Tibial artery (tissue), 4 donors: ENCODE measurements at regions not wholly inside any gene's neighbourhood (a gene's known extent, or its start where the extent isn't known, plus 50 kb on each side); places are given as distances from the start of the nearest gene placed in this dataset.

Experiments used
- DNase-seq, 2 donors: peaks; one replicate each; pipeline ENCODE4 v3.0.0-alpha.2; 2019
- H3K27ac ChIP-seq, 2 donors: fragments of 200-600 bp; sonication (generic) in 1 of 2; 1 replicate in 1 of 2; 2 replicates in 1 of 2; pipeline ENCODE4 v1.5.1; 2018 to 2019; ENCODE audit warnings: mild to moderate bottlenecking in 1 of 2
- H3K27me3 ChIP-seq, 2 donors: fragments of 200-600 bp; sonication (generic) in 1 of 2; one replicate each; pipeline versions ENCODE4 v1.5.1 to v1.6.0; 2016 to 2019
- H3K36me3 ChIP-seq, 3 donors: fragments of 200-600 bp; sonication (generic) in 2 of 3; one replicate each; pipeline ENCODE4 v1.5.1; 2016 to 2019; ENCODE audit warnings: mild to moderate bottlenecking in 2 of 3
- H3K4me1 ChIP-seq, 4 donors: fragments of 200-600 bp; sonication (generic) in 2 of 4; 1 replicate in 3 of 4; 2 replicates in 1 of 4; pipeline ENCODE4 v1.5.1; 2016 to 2019
- H3K4me3 ChIP-seq, 2 donors: fragments of 200-600 bp; sonication (generic) in 1 of 2; 1 replicate in 1 of 2; 2 replicates in 1 of 2; pipeline ENCODE4 v1.5.1; 2018 to 2019; ENCODE audit warnings: mild to moderate bottlenecking in 2 of 2
- H3K9me3 ChIP-seq, 3 donors: fragments of 200-600 bp; sonication (generic) in 1 of 3; one replicate each; pipeline ENCODE4 v1.5.1; 2016 to 2019
- intact Hi-C: fragments of 100-400 bp; cut with DNase I; formaldehyde crosslinking; loops from one replicate; pipeline ENCODE4 v1.15.0; 2023; ENCODE audit warnings: low total_unique reads
- TF ChIP-seq, protein P1 (sequence below), 2 experiments: fragments of 200-600 bp in 1 of 2; fragments of 450-650 bp in 1 of 2; IDR thresholded peaks; one replicate each; pipeline ENCODE4 v1.5.1; 2017 to 2019; ENCODE audit warnings: antibody characterized with exemption in 2 of 2, mild to moderate bottlenecking in 1 of 2, moderate library complexity in 1 of 2

DNA sequence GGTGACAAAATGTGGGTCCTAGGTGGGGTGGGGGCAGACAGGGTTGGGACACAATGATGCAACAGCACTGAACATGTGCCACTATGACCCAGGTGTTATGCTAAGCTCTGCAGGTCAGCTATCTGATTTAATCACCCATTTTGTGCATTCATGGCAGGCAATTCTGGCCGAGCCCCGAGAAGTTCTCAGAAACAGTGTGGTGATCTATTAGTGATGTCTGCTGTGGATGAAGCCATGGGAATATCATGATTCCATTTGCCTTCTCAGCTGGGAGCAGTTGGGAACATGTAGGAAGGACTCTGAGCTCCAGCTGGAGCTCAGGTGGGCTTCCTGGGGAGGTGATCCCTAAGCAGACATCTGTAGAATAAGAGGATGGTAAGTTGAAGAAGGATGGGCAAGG, 194.0 kb upstream of the POU3F1 start:
- TF ChIP-seq, protein P1, sequence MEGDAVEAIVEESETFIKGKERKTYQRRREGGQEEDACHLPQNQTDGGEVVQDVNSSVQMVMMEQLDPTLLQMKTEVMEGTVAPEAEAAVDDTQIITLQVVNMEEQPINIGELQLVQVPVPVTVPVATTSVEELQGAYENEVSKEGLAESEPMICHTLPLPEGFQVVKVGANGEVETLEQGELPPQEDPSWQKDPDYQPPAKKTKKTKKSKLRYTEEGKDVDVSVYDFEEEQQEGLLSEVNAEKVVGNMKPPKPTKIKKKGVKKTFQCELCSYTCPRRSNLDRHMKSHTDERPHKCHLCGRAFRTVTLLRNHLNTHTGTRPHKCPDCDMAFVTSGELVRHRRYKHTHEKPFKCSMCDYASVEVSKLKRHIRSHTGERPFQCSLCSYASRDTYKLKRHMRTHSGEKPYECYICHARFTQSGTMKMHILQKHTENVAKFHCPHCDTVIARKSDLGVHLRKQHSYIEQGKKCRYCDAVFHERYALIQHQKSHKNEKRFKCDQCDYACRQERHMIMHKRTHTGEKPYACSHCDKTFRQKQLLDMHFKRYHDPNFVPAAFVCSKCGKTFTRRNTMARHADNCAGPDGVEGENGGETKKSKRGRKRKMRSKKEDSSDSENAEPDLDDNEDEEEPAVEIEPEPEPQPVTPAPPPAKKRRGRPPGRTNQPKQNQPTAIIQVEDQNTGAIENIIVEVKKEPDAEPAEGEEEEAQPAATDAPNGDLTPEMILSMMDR (IDR thresholded peaks at IDR 0.05): no peak
- DNase-seq: no peak
- intact Hi-C loops: no loop called here
- no peaks in the 10 kb centered on the region for H3K36me3 ChIP-seq
- peaks cover 0 to 5% of the 10 kb centered on the region in 2 donors for H3K27me3 ChIP-seq
- H3K4me3 ChIP-seq: no peak overlapping the region
- no peaks in the 10 kb centered on the region for H3K4me1 ChIP-seq
- no peak overlapping the region for H3K27ac ChIP-seq
- no peaks in the 10 kb centered on the region for H3K9me3 ChIP-seq

DNA sequence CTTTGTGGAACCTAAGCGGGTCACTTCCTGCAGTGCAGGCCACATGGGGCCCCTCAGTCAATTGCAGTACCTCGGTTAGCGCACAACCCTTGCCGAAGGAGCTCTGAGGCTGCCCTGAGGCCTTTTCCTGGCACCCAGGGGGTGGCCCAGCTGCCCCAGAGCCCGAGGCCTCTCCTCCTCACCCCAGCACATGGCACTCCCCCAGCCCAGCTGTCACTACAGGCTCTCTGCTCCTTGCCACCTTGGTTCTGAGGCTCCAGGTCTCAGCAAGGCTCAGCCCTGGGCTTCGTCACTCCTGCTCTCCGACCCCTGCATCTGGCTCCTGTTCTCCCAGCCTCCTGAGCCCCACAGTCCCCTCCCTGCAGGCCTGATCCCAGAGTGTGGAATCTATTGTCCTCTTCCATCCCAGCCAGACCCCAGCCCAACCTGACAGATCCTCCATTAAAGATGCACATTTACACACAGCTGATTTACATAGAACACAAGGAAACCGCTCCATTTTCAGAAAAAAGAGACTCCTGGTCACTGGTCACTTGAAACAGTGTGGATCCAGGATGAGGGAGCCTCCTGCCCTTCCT, 192.8 kb upstream of the POU3F1 start:
- peaks cover 0 to 5% of the 10 kb centered on the region in 2 donors for H3K27me3 ChIP-seq
- intact Hi-C loops: no loop called here
- no peak overlapping the region for H3K27ac ChIP-seq
- no peaks in the 10 kb centered on the region for H3K9me3 ChIP-seq
- TF ChIP-seq, protein P1 (IDR thresholded peaks at IDR 0.05): no peak
- DNase-seq: no peak
- no peaks in the 10 kb centered on the region for H3K36me3 ChIP-seq
- no peak overlapping the region for H3K4me3 ChIP-seq
- no peaks in the 10 kb centered on the region for H3K4me1 ChIP-seq

DNA sequence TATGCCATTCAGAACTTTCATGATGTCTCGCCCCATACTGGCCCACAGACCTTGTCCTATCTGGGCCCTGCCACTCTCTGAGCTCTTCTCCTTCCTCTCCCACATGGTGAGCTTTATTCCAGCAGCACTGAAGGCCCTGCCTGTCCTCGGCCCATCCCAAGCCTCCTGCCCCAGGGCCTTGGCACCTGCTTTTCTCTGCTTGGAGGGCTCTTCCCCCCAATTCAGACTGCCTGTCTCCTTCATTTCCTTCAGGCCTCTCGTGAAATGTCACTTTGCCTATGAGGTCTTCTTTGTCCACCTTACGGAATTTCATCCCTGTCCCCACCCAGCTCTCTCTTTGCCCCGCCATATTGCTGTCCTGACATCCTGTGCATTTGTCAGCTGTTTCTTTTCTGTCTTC, 191.7 kb upstream of the POU3F1 start:
- Histone ChIP-seq H3K27ac (no peak overlapping the region), H3K4me1 (no peaks in the 10 kb centered on the region), H3K36me3 (no peaks in the 10 kb centered on the region), H3K27me3 (peaks cover 0 to 5% of the 10 kb centered on the region in 2 donors), H3K4me3 (no peak overlapping the region), H3K9me3 (no peaks in the 10 kb centered on the region)
- intact Hi-C loops: no loop called here
- DNase-seq: no peak
- TF ChIP-seq, protein P1 (IDR thresholded peaks at IDR 0.05): no peak

DNA sequence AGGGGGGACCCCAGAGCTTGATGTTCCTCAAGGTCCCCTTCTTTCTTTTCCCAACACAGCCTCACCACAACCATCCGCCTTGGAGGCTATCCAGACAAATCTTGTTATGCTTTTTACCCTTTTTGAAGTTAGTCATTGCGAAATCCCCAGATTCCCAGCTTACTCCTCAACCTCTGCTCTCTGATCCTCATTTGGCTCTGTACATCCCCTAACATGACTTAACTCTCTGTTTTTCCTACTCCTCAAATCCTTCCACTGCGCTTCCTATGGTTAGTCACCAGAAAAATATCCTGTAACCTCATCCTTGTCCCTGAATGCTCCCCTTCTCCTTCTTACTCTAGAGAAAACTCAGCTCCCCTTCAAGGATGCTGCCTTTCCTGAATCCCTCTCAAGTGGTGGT, 189.1 kb upstream of the POU3F1 start:
- Histone ChIP-seq H3K9me3 (peaks cover 0 to 4% (median 0%) of the 10 kb centered on the region in 3 donors), H3K4me1 (no peaks in the 10 kb centered on the region), H3K27ac (no peak overlapping the region), H3K36me3 (no peaks in the 10 kb centered on the region), H3K4me3 (no peak overlapping the region), H3K27me3 (peaks cover 0 to 5% of the 10 kb centered on the region in 2 donors)
- TF ChIP-seq, protein P1 (IDR thresholded peaks at IDR 0.05): no peak
- intact Hi-C loops: no loop called here
- no peak for DNase-seq

DNA sequence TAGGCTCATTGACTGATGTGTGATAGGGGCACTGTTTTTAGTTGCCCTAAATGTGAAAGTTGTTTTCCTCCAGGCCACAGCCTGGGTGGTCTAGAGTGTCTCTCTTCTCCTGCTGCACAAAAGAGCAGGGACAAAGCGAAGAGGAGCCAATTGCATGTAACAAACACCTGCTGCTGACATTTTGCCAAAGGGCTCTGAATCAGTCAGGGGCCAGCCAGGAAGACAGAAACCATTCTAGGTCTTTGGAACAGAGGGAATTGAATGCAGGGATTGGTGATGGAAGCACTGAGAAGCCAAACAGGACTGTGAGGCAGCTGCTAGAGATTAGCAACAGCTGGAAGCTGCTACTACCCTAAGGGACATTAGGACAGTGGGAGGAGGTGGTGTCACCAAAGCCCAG, 185.3 kb upstream of the POU3F1 start:
- no peak for DNase-seq
- TF ChIP-seq, protein P1 (IDR thresholded peaks at IDR 0.05): no peak
- H3K27me3 ChIP-seq: peaks cover 0 to 4% of the 10 kb centered on the region in 2 donors
- no peaks in the 10 kb centered on the region for H3K4me1 ChIP-seq
- no peak overlapping the region for H3K27ac ChIP-seq
- H3K9me3 ChIP-seq: peaks cover 0 to 4% (median 0%) of the 10 kb centered on the region in 3 donors
- no peaks in the 10 kb centered on the region for H3K36me3 ChIP-seq
- no peak overlapping the region for H3K4me3 ChIP-seq
- intact Hi-C loops: no loop called here

DNA sequence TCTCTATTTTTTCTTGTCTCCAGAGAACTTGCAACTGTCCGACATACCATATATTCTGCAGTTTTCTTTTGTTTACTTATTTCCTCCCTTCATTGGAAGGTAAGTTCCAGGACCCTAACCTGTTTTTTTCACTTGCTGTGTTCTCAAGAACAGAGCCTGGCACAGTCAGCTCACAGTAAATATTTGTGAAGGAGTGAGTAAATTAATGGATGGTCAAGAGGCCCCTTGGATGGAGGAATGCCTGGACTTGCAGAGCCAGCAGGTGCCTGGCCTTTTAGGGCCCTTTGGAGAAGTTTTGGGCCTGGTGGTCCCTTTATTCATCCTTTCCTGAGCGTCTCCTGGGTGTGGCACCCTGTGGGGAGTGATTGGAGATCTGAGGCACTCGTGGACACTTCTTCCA, 182.1 kb upstream of the POU3F1 start:
- no peak overlapping the region for H3K4me3 ChIP-seq
- H3K27ac ChIP-seq: no peak overlapping the region
- H3K4me1 ChIP-seq: no peaks in the 10 kb centered on the region
- TF ChIP-seq, protein P1 (IDR thresholded peaks at IDR 0.05): no peak
- intact Hi-C loops: no loop called here
- no peaks in the 10 kb centered on the region for H3K36me3 ChIP-seq
- H3K27me3 ChIP-seq: peaks cover 0 to 6% of the 10 kb centered on the region in 2 donors
- DNase-seq: no peak
- H3K9me3 ChIP-seq: peaks cover 0 to 4% (median 0%) of the 10 kb centered on the region in 3 donors
